H9 (cell line): ENCODE measurements at regions not wholly inside any gene's neighbourhood (a gene's known extent, or its start where the extent isn't known, plus 50 kb on each side); places are given as distances from the start of the nearest gene placed in this dataset.

ENCODE experiments used
- DNase-seq: peaks from one replicate; pipeline ENCODE4 v3.0.0-alpha.2; 2017
- H2AFZ ChIP-seq: one replicate; pipeline ENCODE4 v1.6.1; 2013; ENCODE audit warnings: mild to moderate bottlenecking, low read length, control low read depth, moderate library complexity
- H2AK5ac ChIP-seq: 2 replicates; pipeline ENCODE4 v1.6.1; 2013; ENCODE audit warnings: low read length, control low read depth, mixed read lengths; ENCODE audit not compliant: insufficient read length
- H2BK120ac ChIP-seq: one replicate; pipeline ENCODE4 v1.6.1; 2013; ENCODE audit warnings: low read depth, mild to moderate bottlenecking, low read length, control low read depth, inconsistent platforms; ENCODE audit not compliant: poor library complexity, severe bottlenecking
- H2BK12ac ChIP-seq: 2 replicates; pipeline ENCODE4 v1.6.1; 2013; ENCODE audit warnings: low read length, control low read depth, mixed read lengths, low read depth; ENCODE audit not compliant: insufficient read length
- H2BK15ac ChIP-seq: 2 replicates; pipeline ENCODE4 v1.6.1; 2013; ENCODE audit warnings: low read depth, low read length, control low read depth
- H2BK20ac ChIP-seq: one replicate; pipeline ENCODE4 v1.6.1; 2013; ENCODE audit warnings: low read depth, mild to moderate bottlenecking, low read length, control low read depth, inconsistent platforms; ENCODE audit not compliant: poor library complexity, severe bottlenecking
- H2BK5ac ChIP-seq: 2 replicates; pipeline ENCODE4 v1.6.1; 2013; ENCODE audit warnings: low read length, control low read depth, mixed read lengths; ENCODE audit not compliant: insufficient read length
- H3K14ac ChIP-seq: 2 replicates; pipeline ENCODE4 v1.6.1; 2013; ENCODE audit warnings: low read length, control low read depth; ENCODE audit not compliant: insufficient read depth
- H3K18ac ChIP-seq: 2 replicates; pipeline ENCODE4 v1.6.1; 2013; ENCODE audit warnings: low read depth, mild to moderate bottlenecking, mixed read lengths, low read length, control low read depth; ENCODE audit not compliant: insufficient read length
- H3K23ac ChIP-seq: 2 replicates; pipeline ENCODE4 v1.6.1; 2013; ENCODE audit warnings: low read length, control low read depth, mixed read lengths, low read depth; ENCODE audit not compliant: insufficient read length
- H3K23me2 ChIP-seq: 2 replicates; pipeline ENCODE4 v1.6.1; 2013; ENCODE audit warnings: low read depth, mild to moderate bottlenecking, mixed read lengths, low read length, control low read depth; ENCODE audit not compliant: insufficient read length, poor library complexity, severe bottlenecking
- H3K27ac ChIP-seq: 2 replicates; pipeline ENCODE4 v1.5.1; 2013; ENCODE audit warnings: low read length, control low read depth, mixed read lengths, low read depth; ENCODE audit not compliant: insufficient read length
- H3K27me3 ChIP-seq: 2 replicates; pipeline ENCODE4 v1.6.1; 2013; ENCODE audit warnings: low read length, control low read depth, inconsistent platforms; ENCODE audit not compliant: insufficient read depth
- H3K4ac ChIP-seq: 2 replicates; pipeline ENCODE4 v1.6.1; 2013; ENCODE audit warnings: low read depth, mild to moderate bottlenecking, control low read depth, inconsistent platforms, low read length, moderate library complexity
- H3K4me1 ChIP-seq: 2 replicates; pipeline ENCODE4 v1.6.1; 2013; ENCODE audit warnings: low read length, control low read depth, inconsistent platforms; ENCODE audit not compliant: insufficient read depth
- H3K4me2 ChIP-seq: 2 replicates; pipeline ENCODE4 v1.6.1; 2013; ENCODE audit warnings: low read length, control low read depth, mixed read lengths; ENCODE audit not compliant: insufficient read length, insufficient read depth
- H3K56ac ChIP-seq: 2 replicates; pipeline ENCODE4 v1.6.1; 2013; ENCODE audit warnings: low read depth, mild to moderate bottlenecking, mixed read lengths, low read length, control low read depth; ENCODE audit not compliant: insufficient read length
- H3K79me1 ChIP-seq: 2 replicates; pipeline ENCODE4 v1.6.1; 2013; ENCODE audit warnings: low read depth, mild to moderate bottlenecking, moderate library complexity, low read length, control low read depth, inconsistent platforms; ENCODE audit not compliant: insufficient read depth, poor library complexity, severe bottlenecking
- H3K79me2 ChIP-seq: 2 replicates; pipeline ENCODE4 v1.6.1; 2013; ENCODE audit warnings: low read length, control low read depth, inconsistent platforms; ENCODE audit not compliant: insufficient read depth
- H3K9ac ChIP-seq: 2 replicates; pipeline ENCODE4 v1.6.1; 2013; ENCODE audit warnings: low read length, control low read depth, mixed read lengths; ENCODE audit not compliant: insufficient read length; ENCODE audit errors: extremely low read depth
- H3K9me3 ChIP-seq: one replicate; pipeline ENCODE4 v1.6.1; 2013; ENCODE audit warnings: low read depth, low read length, inconsistent platforms; ENCODE audit not compliant: control insufficient read depth
- H3T11ph ChIP-seq: one replicate; pipeline ENCODE4 v1.6.1; 2013; ENCODE audit warnings: mild to moderate bottlenecking, low read length, control low read depth, inconsistent platforms
- H4K20me1 ChIP-seq: one replicate; pipeline ENCODE4 v1.6.1; 2013; ENCODE audit not compliant: control insufficient read depth, insufficient read length, insufficient read depth
- H4K5ac ChIP-seq: 2 replicates; pipeline ENCODE4 v1.6.1; 2013; ENCODE audit warnings: low read depth, mild to moderate bottlenecking, mixed read lengths, low read length, control low read depth; ENCODE audit not compliant: insufficient read length
- H4K8ac ChIP-seq: replicated peaks from 2 replicates; pipeline ENCODE4 v1.6.1; 2013; ENCODE audit warnings: low read length, control low read depth, mixed read lengths, low read depth; ENCODE audit not compliant: insufficient read length
- H4K91ac ChIP-seq: 2 replicates; pipeline ENCODE4 v1.6.1; 2013; ENCODE audit warnings: low read depth, mild to moderate bottlenecking, moderate library complexity, mixed read lengths, low read length, control low read depth; ENCODE audit not compliant: insufficient read length
- H3K27ac Mint-ChIP-seq, 3 experiments: 2 replicates in 2 of 3; 3 replicates in 1 of 3; pipeline ENCODE4 v1.8.0; 2020 to 2021; ENCODE audit warnings: mixed read lengths in 3 of 3, mild to moderate bottlenecking in 1 of 3, moderate library complexity in 1 of 3
- H3K27me3 Mint-ChIP-seq: 2 replicates; pipeline ENCODE4 v1.8.0; 2021; ENCODE audit warnings: low read depth, mild to moderate bottlenecking, moderate library complexity, mixed read lengths
- H3K36me3 Mint-ChIP-seq, 3 experiments: 2 replicates in 2 of 3; 3 replicates in 1 of 3; pipeline ENCODE4 v1.8.0; 2020 to 2021; ENCODE audit warnings: low read depth in 3 of 3, mixed read lengths in 3 of 3; ENCODE audit not compliant: insufficient read depth in 1 of 3
- H3K4me1 Mint-ChIP-seq, 2 experiments: 2 replicates each; pipeline ENCODE4 v1.8.0; 2020; ENCODE audit warnings: mixed read lengths in 2 of 2
- H3K4me3 Mint-ChIP-seq, 2 experiments: 2 replicates in 1 of 2; 3 replicates in 1 of 2; pipeline ENCODE4 v1.8.0; 2020 to 2021; ENCODE audit warnings: mild to moderate bottlenecking in 2 of 2, mixed read lengths in 2 of 2, moderate library complexity in 1 of 2
- H3K9me3 Mint-ChIP-seq, 2 experiments: 2 replicates in 1 of 2; 3 replicates in 1 of 2; pipeline ENCODE4 v1.8.0; 2020; ENCODE audit warnings: mild to moderate bottlenecking in 2 of 2, mixed read lengths in 2 of 2, moderate library complexity in 1 of 2
- TF ChIP-seq, protein P1 (sequence below): fragments of 200-600 bp; sonication (generic); conservative IDR thresholded peaks from 3 replicates; pipeline ENCODE4 v1.8.0; 2021; ENCODE audit warnings: antibody characterized with exemption, mild to moderate bottlenecking

- Histone ChIP-seq H4K5ac (no peak overlapping the region), H3K4ac (no peak overlapping the region), H3K79me2 (no peaks in the 10 kb centered on the region), H3K4me1 (no peaks in the 10 kb centered on the region), H2BK20ac (no peak overlapping the region), H3K9me3 (no peaks in the 10 kb centered on the region), H4K20me1 (no peaks in the 10 kb centered on the region), H3K18ac (no peak overlapping the region), H3T11ph (no peak overlapping the region), H3K56ac (no peak overlapping the region), H2BK5ac (no peak overlapping the region), H2BK120ac (no peak overlapping the region), H3K9ac (no peak overlapping the region), H3K23ac (no peak overlapping the region), H3K79me1 (no peaks in the 10 kb centered on the region), H3K27ac (no peak overlapping the region), H3K23me2 (no peaks in the 10 kb centered on the region), H2AFZ (no peak overlapping the region), H3K14ac (no peak overlapping the region), H4K8ac (no peak overlapping the region), H2AK5ac (no peak overlapping the region), H2BK15ac (no peak overlapping the region), H3K27me3 (no peaks in the 10 kb centered on the region), H3K4me2 (no peak overlapping the region), H2BK12ac (no peak overlapping the region), H4K91ac (no peak overlapping the region)
- no peaks in the 10 kb centered on the region for H3K27me3 Mint-ChIP-seq
- no peaks in the 10 kb centered on the region for H3K9me3 Mint-ChIP-seq
- no peak overlapping the region for H3K4me3 Mint-ChIP-seq
- TF ChIP-seq, protein P1, sequence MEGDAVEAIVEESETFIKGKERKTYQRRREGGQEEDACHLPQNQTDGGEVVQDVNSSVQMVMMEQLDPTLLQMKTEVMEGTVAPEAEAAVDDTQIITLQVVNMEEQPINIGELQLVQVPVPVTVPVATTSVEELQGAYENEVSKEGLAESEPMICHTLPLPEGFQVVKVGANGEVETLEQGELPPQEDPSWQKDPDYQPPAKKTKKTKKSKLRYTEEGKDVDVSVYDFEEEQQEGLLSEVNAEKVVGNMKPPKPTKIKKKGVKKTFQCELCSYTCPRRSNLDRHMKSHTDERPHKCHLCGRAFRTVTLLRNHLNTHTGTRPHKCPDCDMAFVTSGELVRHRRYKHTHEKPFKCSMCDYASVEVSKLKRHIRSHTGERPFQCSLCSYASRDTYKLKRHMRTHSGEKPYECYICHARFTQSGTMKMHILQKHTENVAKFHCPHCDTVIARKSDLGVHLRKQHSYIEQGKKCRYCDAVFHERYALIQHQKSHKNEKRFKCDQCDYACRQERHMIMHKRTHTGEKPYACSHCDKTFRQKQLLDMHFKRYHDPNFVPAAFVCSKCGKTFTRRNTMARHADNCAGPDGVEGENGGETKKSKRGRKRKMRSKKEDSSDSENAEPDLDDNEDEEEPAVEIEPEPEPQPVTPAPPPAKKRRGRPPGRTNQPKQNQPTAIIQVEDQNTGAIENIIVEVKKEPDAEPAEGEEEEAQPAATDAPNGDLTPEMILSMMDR = no peak
- H3K4me1 Mint-ChIP-seq = peaks cover 2 to 6% of the 10 kb centered on the region in 2 experiments; a peak in 3 of 4 replicates
- no peaks in the 10 kb centered on the region for H3K36me3 Mint-ChIP-seq
- no peak for DNase-seq
- no peak overlapping the region for H3K27ac Mint-ChIP-seq
Observed at GRCh38 chr13:85283408-85283807, 515.8 kb downstream of the SLITRK6 start.
